Stomach (tissue), 8 donors: ENCODE measurements at regions not wholly inside any gene's neighbourhood (a gene's known extent, or its start where the extent isn't known, plus 50 kb on each side); places are given as distances from the start of the nearest gene placed in this dataset.
"Not testable (repeated sequence)": the region's sequence is repeated elsewhere in the genome, so short reads cannot be mapped to it uniquely, and the experiment has no call there.

Source experiments
- DNase-seq, 2 donors: peaks; one replicate each; pipeline versions ENCODE4 v3.0.0 to v3.0.0-alpha.2; 2013 to 2019
- H3K27ac ChIP-seq, 5 donors: fragments of 200-600 bp in 4 of 5; sonication (generic) in 4 of 5; one replicate each; pipeline ENCODE4 v1.5.1; 2013 to 2019; ENCODE audit warnings: mild to moderate bottlenecking in 1 of 5, moderate library complexity in 1 of 5
- H3K27me3 ChIP-seq, 3 donors: fragments of 200-600 bp; sonication (generic); one replicate each; pipeline ENCODE4 v1.5.1; 2017 to 2019; ENCODE audit warnings: mixed run types in 1 of 3
- H3K36me3 ChIP-seq, 4 donors: fragments of 200-600 bp; sonication (generic); 1 replicate in 3 of 4; 2 replicates in 1 of 4; pipeline ENCODE4 v1.5.1; 2016 to 2019
- H3K4me1 ChIP-seq, 4 donors: fragments of 200-600 bp; sonication (generic); one replicate each; pipeline ENCODE4 v1.5.1; 2016 to 2019
- H3K4me3 ChIP-seq, 4 donors: fragments of 200-600 bp; sonication (generic) in 3 of 4; one replicate each; pipeline ENCODE4 v1.5.1; 2016 to 2019; ENCODE audit warnings: mild to moderate bottlenecking in 1 of 4
- H3K9me3 ChIP-seq, 4 donors: fragments of 200-600 bp; sonication (generic); one replicate each; pipeline ENCODE4 v1.5.1; 2016 to 2019
- EP300 ChIP-seq: sonication (generic); formaldehyde crosslinking; IDR thresholded peaks from one replicate; pipeline ENCODE4 v1.6.1; 2017; ENCODE audit warnings: antibody characterized with exemption
- POLR2A ChIP-seq, 4 donors: fragments of 450-650 bp; IDR thresholded peaks; one replicate each; pipeline ENCODE4 v1.6.1; 2016; ENCODE audit warnings: antibody characterized with exemption in 4 of 4, control low read depth in 2 of 4, mild to moderate bottlenecking in 1 of 4, moderate library complexity in 1 of 4
- POLR2AphosphoS5 ChIP-seq, 3 donors: sonication (generic); formaldehyde crosslinking; IDR thresholded peaks; one replicate each; pipeline ENCODE4 v1.6.1; 2016; ENCODE audit warnings: antibody characterized with exemption in 3 of 3
- WGBS, 5 donors: extraction: QIAGEN DNeasy Blood & Tissue Kit in 3 of 5; methylation state at CpG; one replicate each; pipeline versions ENCODE4 v1.1.5 to v1.1.7; 2013 to 2018; 5-methylcytosine and 5-hydroxymethylcytosine counted together
- intact Hi-C: fragments of 100-400 bp; cut with DNase I; formaldehyde crosslinking; loops from one replicate; pipeline ENCODE4 v1.15.1; 2023; ENCODE audit warnings: low total_unique reads
- TF ChIP-seq, protein P1 (sequence below), 7 experiments: fragments of 450-650 bp in 4 of 7; fragments of 200-600 bp in 3 of 7; sonication (generic) in 3 of 7; IDR thresholded peaks; one replicate each; pipeline ENCODE4 v1.5.1; 2016 to 2019; ENCODE audit warnings: antibody characterized with exemption in 7 of 7, control low read depth in 2 of 7, mild to moderate bottlenecking in 1 of 7
- donor health status: healthy with polysubstance abuse.
- donor health status: Bipolar disorder and iron deficiency.
- donor health status: healthy.

DNA sequence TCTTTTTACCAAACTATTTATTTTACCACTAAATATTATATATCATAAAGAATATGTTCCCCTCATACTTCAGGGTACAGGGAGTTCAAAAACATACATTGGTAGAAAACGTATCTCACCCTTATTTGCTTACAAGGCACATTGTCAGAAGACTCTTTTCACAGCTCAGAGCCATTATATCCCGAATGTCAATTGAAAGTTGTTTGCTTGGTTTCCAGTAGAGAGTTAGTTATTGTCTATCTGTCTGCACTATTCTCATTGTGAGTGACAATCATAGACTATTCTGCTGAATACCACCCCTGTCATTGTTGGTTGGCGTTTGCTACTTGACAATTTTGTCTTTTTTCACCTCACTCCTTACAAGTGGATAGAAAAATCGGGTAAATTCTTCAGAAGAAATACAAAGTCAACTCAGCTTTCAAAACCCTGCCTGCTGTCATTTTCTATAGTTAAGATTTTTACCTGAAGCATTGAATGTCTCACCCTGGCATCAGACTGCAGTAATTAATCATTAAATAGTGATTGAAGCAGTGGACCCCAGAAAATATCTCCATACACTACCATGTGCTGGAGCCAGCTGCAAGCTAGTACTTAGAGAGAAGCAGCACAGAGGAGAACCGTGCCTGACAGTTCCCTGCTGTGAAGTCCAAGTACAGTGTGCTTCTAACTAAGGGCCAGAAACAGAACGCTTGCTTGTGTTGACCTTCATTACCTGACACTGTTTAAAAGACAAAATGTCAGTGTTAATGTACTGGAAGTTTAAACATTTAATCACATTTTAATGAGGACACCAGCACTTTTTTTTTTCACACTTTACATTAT is 510.6 kb downstream of the RERGL start:
- Histone ChIP-seq H3K27ac (no peak overlapping the region), H3K9me3 (no peaks in the 10 kb centered on the region), H3K27me3 (no peaks in the 10 kb centered on the region), H3K4me3 (no peak overlapping the region), H3K36me3 (no peaks in the 10 kb centered on the region), H3K4me1 (no peaks in the 10 kb centered on the region)
- TF ChIP-seq, protein P1, sequence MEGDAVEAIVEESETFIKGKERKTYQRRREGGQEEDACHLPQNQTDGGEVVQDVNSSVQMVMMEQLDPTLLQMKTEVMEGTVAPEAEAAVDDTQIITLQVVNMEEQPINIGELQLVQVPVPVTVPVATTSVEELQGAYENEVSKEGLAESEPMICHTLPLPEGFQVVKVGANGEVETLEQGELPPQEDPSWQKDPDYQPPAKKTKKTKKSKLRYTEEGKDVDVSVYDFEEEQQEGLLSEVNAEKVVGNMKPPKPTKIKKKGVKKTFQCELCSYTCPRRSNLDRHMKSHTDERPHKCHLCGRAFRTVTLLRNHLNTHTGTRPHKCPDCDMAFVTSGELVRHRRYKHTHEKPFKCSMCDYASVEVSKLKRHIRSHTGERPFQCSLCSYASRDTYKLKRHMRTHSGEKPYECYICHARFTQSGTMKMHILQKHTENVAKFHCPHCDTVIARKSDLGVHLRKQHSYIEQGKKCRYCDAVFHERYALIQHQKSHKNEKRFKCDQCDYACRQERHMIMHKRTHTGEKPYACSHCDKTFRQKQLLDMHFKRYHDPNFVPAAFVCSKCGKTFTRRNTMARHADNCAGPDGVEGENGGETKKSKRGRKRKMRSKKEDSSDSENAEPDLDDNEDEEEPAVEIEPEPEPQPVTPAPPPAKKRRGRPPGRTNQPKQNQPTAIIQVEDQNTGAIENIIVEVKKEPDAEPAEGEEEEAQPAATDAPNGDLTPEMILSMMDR (IDR thresholded peaks at IDR 0.05): no peak
- TF ChIP-seq POLR2A (IDR thresholded peaks at IDR 0.05) (no peak), POLR2AphosphoS5 (IDR thresholded peaks at IDR 0.05) (no peak), EP300 (no peak)
- WGBS, 5 donors: 32 to 39% (median 35%) methylated on average over 6 of the region's 6 CpGs
- intact Hi-C loops: no loop called here
- peak in 1 of 2 donors; percentile 1 for DNase-seq

DNA sequence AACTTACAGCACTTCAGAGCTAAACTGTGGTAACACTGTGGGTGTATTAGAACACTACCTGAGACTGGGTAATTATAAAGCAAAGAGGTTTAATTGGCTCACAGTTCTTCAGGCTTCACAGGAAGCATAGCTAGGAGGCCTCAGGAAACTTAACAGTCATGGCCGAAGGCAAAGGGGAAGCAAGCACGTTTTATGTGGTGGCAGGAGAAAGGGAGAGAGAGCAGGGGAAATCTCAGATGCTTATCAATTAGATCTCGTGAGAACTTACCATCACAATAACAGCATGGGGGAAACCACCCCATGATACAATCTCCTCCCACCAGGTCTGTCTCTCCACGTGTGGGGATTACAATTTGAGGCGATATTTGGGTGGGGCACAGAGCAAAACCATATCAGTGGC is 512.6 kb downstream of the RERGL start:
- intact Hi-C loops: no loop called here
- no peaks in the 10 kb centered on the region for H3K9me3 ChIP-seq
- WGBS, 5 donors: 50 to 56% (median 50%) methylated on average over 5 of the region's 5 CpGs

DNA sequence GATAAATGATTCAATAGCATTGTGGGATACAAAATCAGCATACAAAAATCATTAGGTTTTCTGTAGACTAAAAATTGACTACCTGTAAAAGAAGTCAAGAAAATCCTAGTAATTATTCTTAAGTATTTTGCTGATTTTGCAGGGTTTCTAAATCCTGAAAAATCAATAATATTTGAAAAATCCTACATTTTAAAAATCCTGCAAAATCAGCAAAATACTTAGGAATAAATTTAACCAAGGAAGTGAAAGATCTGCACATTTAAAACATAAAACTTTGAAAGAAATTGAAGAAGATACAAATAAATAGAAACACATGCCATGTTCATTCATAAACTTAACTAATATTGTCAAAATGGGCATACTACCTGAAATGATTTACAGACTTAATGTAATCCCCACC is 517.7 kb downstream of the RERGL start:
- DNase-seq: no peak
- TF ChIP-seq POLR2A (IDR thresholded peaks at IDR 0.05) (no peak), EP300 (no peak), POLR2AphosphoS5 (IDR thresholded peaks at IDR 0.05) (no peak)
- TF ChIP-seq, protein P1 (IDR thresholded peaks at IDR 0.05): no peak
- Histone ChIP-seq H3K27me3 (no peaks in the 10 kb centered on the region), H3K27ac (no peak overlapping the region), H3K36me3 (no peaks in the 10 kb centered on the region), H3K4me1 (no peaks in the 10 kb centered on the region), H3K4me3 (no peak overlapping the region), H3K9me3 (no peaks in the 10 kb centered on the region)
- intact Hi-C loops: no loop called here

More for the DNA sequence above, 512.6 kb downstream of the RERGL start:
- TF ChIP-seq EP300: no peak
- no peak for TF ChIP-seq POLR2A (IDR thresholded peaks at IDR 0.05)
- no peak for TF ChIP-seq POLR2AphosphoS5 (IDR thresholded peaks at IDR 0.05)
- TF ChIP-seq, protein P1 (IDR thresholded peaks at IDR 0.05): no peak
- no peaks in the 10 kb centered on the region for H3K36me3 ChIP-seq
- no peaks in the 10 kb centered on the region for H3K4me1 ChIP-seq
- no peak overlapping the region for H3K27ac ChIP-seq
- H3K27me3 ChIP-seq: no peaks in the 10 kb centered on the region
- H3K4me3 ChIP-seq: no peak overlapping the region
- no peak for DNase-seq

DNA sequence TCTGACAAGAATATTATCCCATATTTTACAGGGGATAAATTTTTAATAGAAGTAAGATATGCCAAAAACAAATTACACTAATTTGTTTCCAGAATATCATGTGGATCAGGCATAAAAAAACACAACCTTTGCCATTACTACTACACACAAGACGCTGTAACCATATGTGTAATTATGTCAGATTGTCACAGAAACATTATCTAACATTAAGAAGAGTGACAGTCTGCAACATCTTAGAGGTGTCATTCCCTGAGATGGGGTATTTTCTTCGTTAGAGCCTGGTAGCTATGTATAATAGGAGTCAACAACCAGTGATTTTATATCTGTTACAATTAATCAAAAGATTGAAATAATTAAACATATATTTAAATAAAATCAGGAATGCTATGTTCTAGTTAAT is 518.9 kb downstream of the RERGL start:
- no peaks in the 10 kb centered on the region for H3K36me3 ChIP-seq
- no peaks in the 10 kb centered on the region for H3K4me1 ChIP-seq
- WGBS, 5 donors: 52 to 55% (median 52%) methylated on average over 2 of the region's 2 CpGs
- no peak for DNase-seq
- intact Hi-C loops: no loop called here
- H3K27me3 ChIP-seq: no peaks in the 10 kb centered on the region
- H3K4me3 ChIP-seq: no peak overlapping the region
- TF ChIP-seq EP300 (no peak), POLR2A (IDR thresholded peaks at IDR 0.05) (no peak), POLR2AphosphoS5 (IDR thresholded peaks at IDR 0.05) (no peak)
- TF ChIP-seq, protein P1 (IDR thresholded peaks at IDR 0.05): no peak
- no peak overlapping the region for H3K27ac ChIP-seq
- no peaks in the 10 kb centered on the region for H3K9me3 ChIP-seq

DNA sequence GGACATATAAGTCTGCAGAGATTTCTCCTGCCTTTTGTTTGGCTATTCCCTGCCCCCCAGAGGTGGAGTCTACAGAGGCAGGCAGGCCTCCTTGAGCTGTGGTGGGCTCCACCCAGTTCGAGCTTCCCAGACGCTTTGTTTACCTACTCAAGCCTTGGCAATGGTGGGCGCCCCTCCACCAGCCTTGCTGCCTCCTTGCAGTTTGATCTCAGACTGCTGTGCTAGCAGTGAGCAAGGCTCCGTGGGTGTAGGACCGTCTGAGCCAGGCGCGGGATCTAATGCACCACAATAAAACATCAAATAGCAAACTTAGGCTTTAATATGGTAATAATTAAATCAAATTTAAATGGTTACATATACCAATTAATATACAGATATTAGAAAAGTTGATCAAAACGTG is 525.4 kb downstream of the RERGL start:
- intact Hi-C loops, H3K4me1 ChIP-seq, H3K27me3 ChIP-seq, H3K36me3 ChIP-seq, DNase-seq, H3K27ac ChIP-seq, H3K4me3 ChIP-seq: not testable (repeated sequence)
- H3K9me3 ChIP-seq: peaks cover 0 to 15% (median 9%) of the 10 kb centered on the region in 4 donors
- 68 to 84% (median 76%) methylated on average over 8 of the region's 8 CpGs for WGBS, 5 donors
